Neural cell (in vitro differentiated cells): ENCODE measurements at regions not wholly inside any gene's neighbourhood (a gene's known extent, or its start where the extent isn't known, plus 50 kb on each side); places are given as distances from the start of the nearest gene placed in this dataset.

Source experiments
- H2AFZ ChIP-seq: fragments of 200-600, 300-800 bp; sonication (generic), shearing (Covaris generic); 2 replicates; pipeline ENCODE4 v1.6.0; 2014; ENCODE audit warnings: low read depth, mild to moderate bottlenecking, antibody characterized with exemption, low read length, moderate library complexity
- H3F3A ChIP-seq: fragments of 200-600 bp; shearing (Covaris generic); 2 replicates; pipeline ENCODE4 v1.6.1; 2016; ENCODE audit warnings: mild to moderate bottlenecking, moderate library complexity, mixed read lengths, antibody characterized with exemption, low read length; ENCODE audit not compliant: insufficient read depth, poor library complexity, severe bottlenecking
- H3K27ac ChIP-seq: fragments of 200-600, 300-800 bp; sonication (generic), shearing (Covaris generic); 2 replicates; pipeline ENCODE4 v1.5.1; 2014; ENCODE audit warnings: mild to moderate bottlenecking, low read length, moderate library complexity
- H3K27me3 ChIP-seq: fragments of 300-800, 200-600 bp; sonication (generic), shearing (Covaris generic); 2 replicates; pipeline ENCODE4 v1.6.0; 2014; ENCODE audit warnings: mild to moderate bottlenecking, low read depth, low read length, moderate library complexity; ENCODE audit not compliant: insufficient read depth
- H3K36me3 ChIP-seq: fragments of 300-800, 200-600 bp; sonication (generic), shearing (Covaris generic); 2 replicates; pipeline ENCODE4 v1.5.1; 2014; ENCODE audit warnings: mild to moderate bottlenecking, antibody characterized with exemption, low read length, moderate library complexity; ENCODE audit not compliant: insufficient read depth
- H3K4me2 ChIP-seq: fragments of 300-800, 200-600 bp; sonication (generic), shearing (Covaris generic); 2 replicates; pipeline ENCODE4 v1.6.0; 2014; ENCODE audit warnings: mild to moderate bottlenecking, low read length
- H3K4me3 ChIP-seq: fragments of 300-800, 200-600 bp; sonication (generic), shearing (Covaris generic); 2 replicates; pipeline ENCODE4 v1.5.1; 2014; ENCODE audit warnings: mild to moderate bottlenecking, low read length, moderate library complexity
- H3K79me2 ChIP-seq: fragments of 200-600 bp; shearing (Covaris generic); replicated peaks from 2 replicates; pipeline ENCODE4 v1.6.0; 2014; ENCODE audit warnings: mild to moderate bottlenecking, low read length, moderate library complexity; ENCODE audit not compliant: insufficient read depth
- H3K9ac ChIP-seq: fragments of 300-800, 200-600 bp; sonication (generic), shearing (Covaris generic); 2 replicates; pipeline ENCODE4 v1.6.1; 2016; ENCODE audit warnings: mild to moderate bottlenecking, low read length, mixed read lengths
- H3K9me2 ChIP-seq: fragments of 200-600 bp; shearing (Covaris generic); 2 replicates; pipeline ENCODE4 v1.6.1; 2016; ENCODE audit warnings: mild to moderate bottlenecking, low read length, mixed read lengths; ENCODE audit not compliant: insufficient read depth
- H3K9me3 ChIP-seq: fragments of 200-600, 300-800 bp; sonication (generic), shearing (Covaris generic); 2 replicates; pipeline ENCODE4 v1.6.1; 2016; ENCODE audit warnings: mild to moderate bottlenecking, mixed run types, low read length, moderate library complexity, mixed read lengths
- H4K20me1 ChIP-seq: fragments of 200-600 bp; shearing (Covaris generic); 2 replicates; pipeline ENCODE4 v1.6.1; 2016; ENCODE audit warnings: mild to moderate bottlenecking, mixed run types; ENCODE audit not compliant: insufficient read depth
- EP300 ChIP-seq: fragments of 450-650 bp; conservative IDR thresholded peaks from 2 replicates; pipeline ENCODE4 v1.6.1; 2014; ENCODE audit warnings: antibody characterized with exemption, mild to moderate bottlenecking, moderate library complexity; ENCODE audit not compliant: poor library complexity, severe bottlenecking
- EZH2 ChIP-seq: fragments of 200-600, 300-800 bp; shearing (Covaris generic), sonication (generic); IDR thresholded peaks from 2 replicates; pipeline ENCODE4 v1.6.1; 2014; ENCODE audit warnings: antibody characterized with exemption, low read length, borderline replicate concordance, mild to moderate bottlenecking; ENCODE audit not compliant: insufficient read depth, poor library complexity, severe bottlenecking
- MXI1 ChIP-seq: fragments of 450-650 bp; conservative IDR thresholded peaks from 2 replicates; pipeline ENCODE4 v1.6.1; 2014; ENCODE audit warnings: antibody characterized with exemption, mild to moderate bottlenecking; ENCODE audit not compliant: poor library complexity, severe bottlenecking
- POLR2AphosphoS5 ChIP-seq: IDR thresholded peaks from 2 replicates; pipeline ENCODE4 v1.6.1; 2012
- RAD21 ChIP-seq: fragments of 450-650 bp; conservative IDR thresholded peaks from 2 replicates; pipeline ENCODE4 v1.6.1; 2014; ENCODE audit warnings: antibody characterized with exemption, mild to moderate bottlenecking, moderate library complexity
- SMC3 ChIP-seq: fragments of 450-650 bp; conservative IDR thresholded peaks from 2 replicates; pipeline ENCODE4 v1.6.1; 2014; ENCODE audit warnings: antibody characterized with exemption, mild to moderate bottlenecking, moderate library complexity; ENCODE audit not compliant: poor library complexity
- TAF1 ChIP-seq: IDR thresholded peaks from 2 replicates; pipeline ENCODE4 v1.6.1; 2012; ENCODE audit warnings: low read depth
- TF ChIP-seq, protein P1 (sequence below): IDR thresholded peaks from 2 replicates; pipeline ENCODE4 v1.6.1; 2012; ENCODE audit warnings: borderline replicate concordance
- TF ChIP-seq, protein P2 (sequence below): fragments of 450-650 bp; IDR thresholded peaks from 2 replicates; pipeline ENCODE4 v1.5.1; 2014; ENCODE audit warnings: antibody characterized with exemption, mild to moderate bottlenecking, moderate library complexity; ENCODE audit not compliant: poor library complexity, severe bottlenecking

GRCh38 chr9:108180541-108180940 is 675.2 kb downstream of the ACTL7B start:
- Histone ChIP-seq H3K9ac (no peak overlapping the region), H4K20me1 (no peaks in the 10 kb centered on the region), H3K4me3 (no peak overlapping the region), H3F3A (no peaks in the 10 kb centered on the region), H3K4me2 (no peak overlapping the region), H2AFZ (no peak overlapping the region), H3K27me3 (no peaks in the 10 kb centered on the region), H3K9me3 (no peaks in the 10 kb centered on the region), H3K27ac (no peak overlapping the region), H3K9me2 (no peaks in the 10 kb centered on the region), H3K79me2 (no peaks in the 10 kb centered on the region), H3K36me3 (no peaks in the 10 kb centered on the region)
- TF ChIP-seq SMC3 (no peak), RAD21 (no peak), POLR2AphosphoS5 (no peak), TAF1 (no peak), MXI1 (no peak), EZH2 (no peak), EP300 (no peak)
- TF ChIP-seq, protein P1, sequence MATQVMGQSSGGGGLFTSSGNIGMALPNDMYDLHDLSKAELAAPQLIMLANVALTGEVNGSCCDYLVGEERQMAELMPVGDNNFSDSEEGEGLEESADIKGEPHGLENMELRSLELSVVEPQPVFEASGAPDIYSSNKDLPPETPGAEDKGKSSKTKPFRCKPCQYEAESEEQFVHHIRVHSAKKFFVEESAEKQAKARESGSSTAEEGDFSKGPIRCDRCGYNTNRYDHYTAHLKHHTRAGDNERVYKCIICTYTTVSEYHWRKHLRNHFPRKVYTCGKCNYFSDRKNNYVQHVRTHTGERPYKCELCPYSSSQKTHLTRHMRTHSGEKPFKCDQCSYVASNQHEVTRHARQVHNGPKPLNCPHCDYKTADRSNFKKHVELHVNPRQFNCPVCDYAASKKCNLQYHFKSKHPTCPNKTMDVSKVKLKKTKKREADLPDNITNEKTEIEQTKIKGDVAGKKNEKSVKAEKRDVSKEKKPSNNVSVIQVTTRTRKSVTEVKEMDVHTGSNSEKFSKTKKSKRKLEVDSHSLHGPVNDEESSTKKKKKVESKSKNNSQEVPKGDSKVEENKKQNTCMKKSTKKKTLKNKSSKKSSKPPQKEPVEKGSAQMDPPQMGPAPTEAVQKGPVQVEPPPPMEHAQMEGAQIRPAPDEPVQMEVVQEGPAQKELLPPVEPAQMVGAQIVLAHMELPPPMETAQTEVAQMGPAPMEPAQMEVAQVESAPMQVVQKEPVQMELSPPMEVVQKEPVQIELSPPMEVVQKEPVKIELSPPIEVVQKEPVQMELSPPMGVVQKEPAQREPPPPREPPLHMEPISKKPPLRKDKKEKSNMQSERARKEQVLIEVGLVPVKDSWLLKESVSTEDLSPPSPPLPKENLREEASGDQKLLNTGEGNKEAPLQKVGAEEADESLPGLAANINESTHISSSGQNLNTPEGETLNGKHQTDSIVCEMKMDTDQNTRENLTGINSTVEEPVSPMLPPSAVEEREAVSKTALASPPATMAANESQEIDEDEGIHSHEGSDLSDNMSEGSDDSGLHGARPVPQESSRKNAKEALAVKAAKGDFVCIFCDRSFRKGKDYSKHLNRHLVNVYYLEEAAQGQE: no peak
- TF ChIP-seq, protein P2, sequence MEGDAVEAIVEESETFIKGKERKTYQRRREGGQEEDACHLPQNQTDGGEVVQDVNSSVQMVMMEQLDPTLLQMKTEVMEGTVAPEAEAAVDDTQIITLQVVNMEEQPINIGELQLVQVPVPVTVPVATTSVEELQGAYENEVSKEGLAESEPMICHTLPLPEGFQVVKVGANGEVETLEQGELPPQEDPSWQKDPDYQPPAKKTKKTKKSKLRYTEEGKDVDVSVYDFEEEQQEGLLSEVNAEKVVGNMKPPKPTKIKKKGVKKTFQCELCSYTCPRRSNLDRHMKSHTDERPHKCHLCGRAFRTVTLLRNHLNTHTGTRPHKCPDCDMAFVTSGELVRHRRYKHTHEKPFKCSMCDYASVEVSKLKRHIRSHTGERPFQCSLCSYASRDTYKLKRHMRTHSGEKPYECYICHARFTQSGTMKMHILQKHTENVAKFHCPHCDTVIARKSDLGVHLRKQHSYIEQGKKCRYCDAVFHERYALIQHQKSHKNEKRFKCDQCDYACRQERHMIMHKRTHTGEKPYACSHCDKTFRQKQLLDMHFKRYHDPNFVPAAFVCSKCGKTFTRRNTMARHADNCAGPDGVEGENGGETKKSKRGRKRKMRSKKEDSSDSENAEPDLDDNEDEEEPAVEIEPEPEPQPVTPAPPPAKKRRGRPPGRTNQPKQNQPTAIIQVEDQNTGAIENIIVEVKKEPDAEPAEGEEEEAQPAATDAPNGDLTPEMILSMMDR: no peak

- Histone ChIP-seq H3K79me2 (no peaks in the 10 kb centered on the region), H3K9me3 (no peaks in the 10 kb centered on the region), H3K9me2 (no peaks in the 10 kb centered on the region), H3K4me2 (no peak overlapping the region), H2AFZ (no peak overlapping the region), H3K27me3 (no peaks in the 10 kb centered on the region), H3K4me3 (no peak overlapping the region), H3K27ac (no peak overlapping the region), H3F3A (no peaks in the 10 kb centered on the region), H3K9ac (no peak overlapping the region), H3K36me3 (no peaks in the 10 kb centered on the region), H4K20me1 (no peaks in the 10 kb centered on the region)
- no peak for TF ChIP-seq SMC3
- no peak for TF ChIP-seq TAF1
- TF ChIP-seq, protein P1: no peak
- TF ChIP-seq EP300: no peak
- TF ChIP-seq, protein P2: no peak
- TF ChIP-seq EZH2: no peak
- no peak for TF ChIP-seq RAD21
- no peak for TF ChIP-seq MXI1
- TF ChIP-seq POLR2AphosphoS5: no peak
Measured at GRCh38 chr9:108178318-108178717, 677.5 kb downstream of the ACTL7B start.
